ENCODE measurements at regions not wholly inside any gene's neighbourhood (a gene's known extent, or its start where the extent isn't known, plus 50 kb on each side); places are given as distances from the start of the nearest gene placed in this dataset.

DNA sequence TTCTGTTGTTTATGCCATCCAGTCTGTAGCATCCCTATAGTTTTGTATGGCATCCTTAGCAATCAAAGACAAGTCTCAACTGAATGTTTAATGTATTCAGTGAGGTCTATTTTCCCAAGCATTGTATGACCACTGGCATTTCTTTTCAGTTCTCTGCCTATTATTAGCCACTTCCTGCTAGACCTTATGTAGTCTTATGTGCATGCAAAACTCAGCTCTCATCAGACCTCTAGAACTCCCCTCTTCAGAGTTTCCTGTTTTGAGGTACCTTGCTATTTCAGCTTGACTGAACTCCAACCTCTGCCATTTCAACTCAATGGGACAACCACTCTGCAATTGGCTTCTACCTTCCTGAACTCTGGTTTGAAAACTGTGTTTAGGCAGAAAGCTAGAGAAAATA lies 113.2 kb downstream of the SLC25A46 start:
- TF ChIP-seq FOXP1 (CRISPR knock-in tag; IDR thresholded peaks at IDR 0.05; ENCODE audit: borderline replicate concordance) = no peak
- TF ChIP-seq TEAD1 (CRISPR knock-in tag; IDR thresholded peaks at IDR 0.05) = no peak
- TF ChIP-seq CTCF (IDR thresholded peaks at IDR 0.05) = no peak
- TF ChIP-seq ERG (CRISPR knock-in tag; IDR thresholded peaks at IDR 0.05) = no peak
- no peak for TF ChIP-seq JUN (CRISPR knock-in tag; IDR thresholded peaks at IDR 0.05)
- no peak for TF ChIP-seq USF1 (CRISPR knock-in tag; IDR thresholded peaks at IDR 0.05)
- TF ChIP-seq CDX4 (CRISPR knock-in tag; IDR thresholded peaks at IDR 0.05; ENCODE audit: borderline replicate concordance) = no peak
- no peak for TF ChIP-seq TCF7 (CRISPR knock-in tag; IDR thresholded peaks at IDR 0.05; ENCODE audit: low read depth)
- TF ChIP-seq FOXJ3 (CRISPR knock-in tag; IDR thresholded peaks at IDR 0.05; ENCODE audit: borderline replicate concordance) = no peak
- TF ChIP-seq SMAD4 (CRISPR knock-in tag; IDR thresholded peaks at IDR 0.05) = no peak
- TF ChIP-seq MAX (CRISPR knock-in tag; IDR thresholded peaks at IDR 0.05) = no peak
- TF ChIP-seq ZNF423 (CRISPR knock-in tag; IDR thresholded peaks at IDR 0.05) = no peak
